Tibial artery (tissue), 4 donors: ENCODE measurements at regions not wholly inside any gene's neighbourhood (a gene's known extent, or its start where the extent isn't known, plus 50 kb on each side); places are given as distances from the start of the nearest gene placed in this dataset.

Source experiments
- DNase-seq, 2 donors: peaks; one replicate each; pipeline ENCODE4 v3.0.0-alpha.2; 2019
- H3K27ac ChIP-seq, 2 donors: fragments of 200-600 bp; sonication (generic) in 1 of 2; 1 replicate in 1 of 2; 2 replicates in 1 of 2; pipeline ENCODE4 v1.5.1; 2018 to 2019; ENCODE audit warnings: mild to moderate bottlenecking in 1 of 2
- H3K27me3 ChIP-seq, 2 donors: fragments of 200-600 bp; sonication (generic) in 1 of 2; one replicate each; pipeline versions ENCODE4 v1.5.1 to v1.6.0; 2016 to 2019
- H3K36me3 ChIP-seq, 3 donors: fragments of 200-600 bp; sonication (generic) in 2 of 3; one replicate each; pipeline ENCODE4 v1.5.1; 2016 to 2019; ENCODE audit warnings: mild to moderate bottlenecking in 2 of 3
- H3K4me1 ChIP-seq, 4 donors: fragments of 200-600 bp; sonication (generic) in 2 of 4; 1 replicate in 3 of 4; 2 replicates in 1 of 4; pipeline ENCODE4 v1.5.1; 2016 to 2019
- H3K4me3 ChIP-seq, 2 donors: fragments of 200-600 bp; sonication (generic) in 1 of 2; 1 replicate in 1 of 2; 2 replicates in 1 of 2; pipeline ENCODE4 v1.5.1; 2018 to 2019; ENCODE audit warnings: mild to moderate bottlenecking in 2 of 2
- H3K9me3 ChIP-seq, 3 donors: fragments of 200-600 bp; sonication (generic) in 1 of 3; one replicate each; pipeline ENCODE4 v1.5.1; 2016 to 2019
- CTCF ChIP-seq, 2 experiments: fragments of 200-600 bp in 1 of 2; fragments of 450-650 bp in 1 of 2; IDR thresholded peaks; one replicate each; pipeline ENCODE4 v1.5.1; 2017 to 2019; ENCODE audit warnings: antibody characterized with exemption in 2 of 2, mild to moderate bottlenecking in 1 of 2, moderate library complexity in 1 of 2
- intact Hi-C: fragments of 100-400 bp; cut with DNase I; formaldehyde crosslinking; loops from one replicate; pipeline ENCODE4 v1.15.0; 2023; ENCODE audit warnings: low total_unique reads

- no peak overlapping the region for H3K27ac ChIP-seq
- no peak for TF ChIP-seq CTCF (IDR thresholded peaks at IDR 0.05)
- H3K4me1 ChIP-seq: no peaks in the 10 kb centered on the region
- intact Hi-C loops: no loop called here
- DNase-seq: no peak
- H3K9me3 ChIP-seq: no peaks in the 10 kb centered on the region
- no peak overlapping the region for H3K4me3 ChIP-seq
- no peaks in the 10 kb centered on the region for H3K36me3 ChIP-seq
- no peaks in the 10 kb centered on the region for H3K27me3 ChIP-seq
Measured at GRCh38 chr21:35540950-35541638, 492.0 kb upstream of the RUNX1 start.

- no peaks in the 10 kb centered on the region for H3K4me1 ChIP-seq
- no peak for TF ChIP-seq CTCF (IDR thresholded peaks at IDR 0.05)
- intact Hi-C loops: no loop called here
Measured at GRCh38 chr21:35538386-35538785, 489.3 kb upstream of the RUNX1 start.

GRCh38 chr21:35537604-35538003 is 488.5 kb upstream of the RUNX1 start:
- H3K9me3 ChIP-seq: no peaks in the 10 kb centered on the region
- intact Hi-C loops: no loop called here
- H3K4me3 ChIP-seq: no peak overlapping the region
- no peak for DNase-seq
- H3K27ac ChIP-seq: no peak overlapping the region
- H3K36me3 ChIP-seq: no peaks in the 10 kb centered on the region
- H3K27me3 ChIP-seq: no peaks in the 10 kb centered on the region
- H3K4me1 ChIP-seq: no peaks in the 10 kb centered on the region
- no peak for TF ChIP-seq CTCF (IDR thresholded peaks at IDR 0.05)

More at GRCh38 chr21:35538386-35538785, 489.3 kb upstream of the RUNX1 start:
- H3K9me3 ChIP-seq: no peaks in the 10 kb centered on the region
- no peaks in the 10 kb centered on the region for H3K27me3 ChIP-seq
- no peak overlapping the region for H3K27ac ChIP-seq
- H3K4me3 ChIP-seq: no peak overlapping the region
- H3K36me3 ChIP-seq: no peaks in the 10 kb centered on the region
- DNase-seq: no peak

GRCh38 chr21:35533893-35534292 is 484.8 kb upstream of the RUNX1 start:
- Histone ChIP-seq H3K4me3 (no peak overlapping the region), H3K9me3 (no peaks in the 10 kb centered on the region), H3K27me3 (no peaks in the 10 kb centered on the region), H3K4me1 (peaks cover 0 to 1% (median 0%) of the 10 kb centered on the region in 4 donors), H3K27ac (no peak overlapping the region), H3K36me3 (no peaks in the 10 kb centered on the region)
- DNase-seq: no peak
- TF ChIP-seq CTCF (IDR thresholded peaks at IDR 0.05): no peak
- intact Hi-C loops: no loop called here

- H3K36me3 ChIP-seq: no peaks in the 10 kb centered on the region
- no peak overlapping the region for H3K4me3 ChIP-seq
- H3K4me1 ChIP-seq: peaks cover 0 to 8% (median 3%) of the 10 kb centered on the region in 4 donors
- no peak overlapping the region for H3K27ac ChIP-seq
- no peak for DNase-seq
- intact Hi-C loops: no loop called here
- H3K27me3 ChIP-seq: no peaks in the 10 kb centered on the region
- no peak for TF ChIP-seq CTCF (IDR thresholded peaks at IDR 0.05)
- H3K9me3 ChIP-seq: no peaks in the 10 kb centered on the region
Measured at GRCh38 chr21:35530766-35531165, 481.7 kb upstream of the RUNX1 start.
